GM12892 (cell line): ENCODE measurements at regions not wholly inside any gene's neighbourhood (a gene's known extent, or its start where the extent isn't known, plus 50 kb on each side); places are given as distances from the start of the nearest gene placed in this dataset.

ENCODE experiments used
- POLR2A ChIP-seq: IDR thresholded peaks from 2 replicates; pipeline ENCODE4 v1.6.1; 2011; ENCODE audit warnings: low read depth, low read length, control low read depth
- TAF1 ChIP-seq: IDR thresholded peaks from 2 replicates; pipeline ENCODE4 v1.6.1; 2011; ENCODE audit warnings: low read depth, mild to moderate bottlenecking, control low read depth, low read length, borderline replicate concordance

- TF ChIP-seq TAF1 (no peak), POLR2A (no peak)
Measured at GRCh38 chr17:69883120-69883519, 191.9 kb upstream of the KCNJ16 start.
